ENCODE measurements at regions not wholly inside any gene's neighbourhood (a gene's known extent, or its start where the extent isn't known, plus 50 kb on each side); places are given as distances from the start of the nearest gene placed in this dataset.

DNA sequence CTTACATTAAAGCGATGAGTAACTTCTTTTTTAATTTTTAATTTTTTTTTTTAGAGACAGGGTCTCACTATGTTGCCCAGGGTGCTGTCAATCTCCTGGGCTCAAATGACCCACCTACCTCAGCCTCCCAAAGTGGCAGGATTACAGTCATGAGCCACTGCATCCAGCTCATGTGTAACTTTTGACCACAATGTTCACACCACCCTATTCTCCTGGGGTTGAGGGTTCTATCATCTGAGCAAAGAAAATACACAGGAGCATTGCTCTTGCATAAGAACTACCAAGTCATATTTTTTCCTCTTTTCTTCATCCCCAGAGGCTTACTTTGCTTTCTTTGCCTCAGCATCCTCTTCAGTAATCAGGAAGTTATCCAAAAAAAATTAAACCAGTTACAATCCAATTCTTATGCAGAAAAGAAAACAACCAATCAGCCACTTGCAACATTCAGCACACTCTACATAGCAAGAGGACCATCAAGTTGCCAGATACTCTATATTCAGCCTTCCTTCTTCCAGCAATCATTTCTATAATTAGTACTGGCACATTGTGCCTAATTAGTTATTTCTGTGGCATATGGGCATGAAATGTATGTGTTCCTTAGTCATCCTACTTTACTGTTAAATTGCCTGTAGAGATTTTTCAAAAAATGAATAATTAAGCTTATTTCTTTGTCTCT lies 345.6 kb downstream of the AKAIN1 start:
- no peak for DNase-seq (ENCODE audit: low read depth)

GRCh38 chr18:4847056-4847455 lies 350.0 kb downstream of the AKAIN1 start:
- DNase-seq (ENCODE audit: low read depth), result no peak

GRCh38 chr18:4844320-4844719 lies 352.7 kb downstream of the AKAIN1 start:
- DNase-seq (ENCODE audit: low read depth), result no peak

DNA sequence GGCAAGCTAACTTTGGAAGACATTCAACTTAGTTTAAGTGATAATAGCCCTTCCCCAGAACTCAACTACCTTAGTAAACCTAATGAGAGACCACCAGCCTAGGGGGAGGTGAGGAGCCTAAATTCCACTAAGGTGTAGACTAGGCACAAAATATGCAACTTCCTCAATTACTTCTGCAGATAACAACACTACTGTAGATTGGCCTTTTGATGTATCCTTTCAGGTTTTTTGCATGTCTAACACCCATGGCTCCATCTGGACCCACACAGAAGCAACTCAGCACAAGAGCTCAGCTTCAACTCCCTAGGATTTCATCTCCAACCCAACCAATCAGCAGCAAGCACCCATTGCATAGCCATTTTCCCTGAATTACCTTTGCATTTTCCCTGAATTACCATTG lies 353.3 kb downstream of the AKAIN1 start:
- DNase-seq (ENCODE audit: low read depth), result no peak

GRCh38 chr18:4842751-4843150 lies 354.3 kb downstream of the AKAIN1 start:
- no peak for DNase-seq (ENCODE audit: low read depth)

DNA sequence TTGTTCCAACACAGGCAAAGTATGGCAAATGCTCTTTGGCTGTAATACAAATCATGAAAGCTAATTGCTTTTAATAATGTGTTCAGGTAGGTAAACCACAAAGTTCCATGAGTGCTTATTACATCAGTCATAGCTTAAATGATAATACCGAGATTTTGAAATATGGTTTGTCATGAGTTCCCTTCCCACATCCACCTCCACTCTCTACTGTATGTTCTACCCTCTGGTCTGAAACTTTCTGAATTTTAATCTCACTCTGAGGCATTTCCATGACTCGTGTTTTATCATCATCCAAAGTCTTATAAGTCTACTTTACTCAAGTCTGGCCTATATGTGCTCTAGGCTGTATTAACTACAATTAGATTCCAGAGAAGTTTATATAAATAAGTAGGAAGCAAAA lies 354.8 kb downstream of the AKAIN1 start:
- DNase-seq (ENCODE audit: low read depth), result no peak

GRCh38 chr18:4839639-4840038 lies 357.4 kb downstream of the AKAIN1 start:
- no peak for DNase-seq (ENCODE audit: low read depth)

GRCh38 chr18:4836141-4836540 lies 360.9 kb downstream of the AKAIN1 start:
- no peak for DNase-seq (ENCODE audit: low read depth)

DNA sequence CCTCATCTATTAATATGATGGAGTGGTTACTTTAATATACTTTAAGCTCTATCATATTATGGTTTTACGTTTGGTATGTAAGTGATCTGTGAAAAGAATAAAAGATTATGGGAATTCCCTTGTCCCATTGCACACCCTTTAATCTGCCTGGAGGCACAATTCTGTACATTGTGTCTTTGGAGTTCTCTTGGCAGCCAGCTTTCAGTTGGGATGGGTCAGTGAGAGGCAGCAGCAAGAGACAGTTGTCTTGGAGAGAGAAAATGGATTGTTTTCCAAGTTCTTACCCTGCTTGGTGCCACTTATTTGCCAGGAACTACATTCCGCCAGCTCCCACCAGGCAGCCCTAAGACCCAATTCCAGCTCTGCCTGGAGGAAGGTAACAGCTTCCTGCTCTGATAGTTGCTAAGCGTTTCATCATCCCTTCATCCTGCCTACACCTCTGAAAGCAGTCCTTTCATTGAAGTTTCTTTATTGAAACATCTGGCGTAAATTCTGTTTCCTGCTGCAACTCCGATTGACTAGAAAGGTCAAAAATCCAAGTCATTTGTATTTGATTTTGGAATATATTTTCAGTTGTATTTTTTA lies 365.2 kb downstream of the AKAIN1 start:
- DNase-seq (ENCODE audit: low read depth), result no peak

DNA sequence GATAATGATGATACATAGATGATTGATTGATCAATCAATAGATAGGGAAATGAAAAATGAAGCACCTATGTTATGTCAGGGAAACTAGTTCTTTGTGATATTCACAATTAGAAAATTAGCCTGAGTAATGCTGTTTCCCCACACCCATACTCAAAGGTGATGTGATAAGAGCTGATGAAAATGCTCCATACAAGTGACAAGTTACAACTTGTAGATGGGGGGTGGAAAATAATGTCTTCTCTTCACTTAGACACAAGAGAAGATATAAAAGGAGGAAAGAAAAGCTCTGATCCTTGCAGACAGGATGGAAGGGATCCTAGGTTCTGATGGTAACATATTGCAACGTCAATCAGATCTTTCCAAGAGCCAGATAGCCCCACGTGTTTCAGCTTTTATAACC lies 365.9 kb downstream of the AKAIN1 start:
- no peak for DNase-seq (ENCODE audit: low read depth)

DNA sequence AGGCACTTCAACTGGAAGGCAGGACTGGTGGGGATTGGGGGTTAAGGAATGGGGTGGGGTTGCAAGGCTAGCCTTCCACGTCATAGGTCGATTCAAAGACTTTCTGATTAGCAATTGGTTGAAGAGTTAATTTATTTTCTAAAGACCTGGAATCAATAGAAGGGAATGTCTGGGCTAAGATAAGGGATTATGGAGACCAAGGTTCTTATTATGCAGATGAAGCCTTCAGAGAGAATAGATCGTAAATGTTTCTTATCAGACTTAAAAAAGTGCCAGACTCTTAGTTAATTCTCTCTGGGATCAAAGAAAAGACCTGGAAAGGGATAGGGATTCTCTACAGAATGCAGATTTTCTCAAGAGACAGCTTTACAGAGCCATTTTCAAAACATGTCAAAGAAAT lies 368.0 kb upstream of the DLGAP1 start:
- no peak for DNase-seq (ENCODE audit: low read depth)

- DNase-seq (ENCODE audit: low read depth), result no peak
Observed at GRCh38 chr18:4821801-4822200, 366.7 kb upstream of the DLGAP1 start.

- no peak for DNase-seq (ENCODE audit: low read depth)
Observed at GRCh38 chr18:4817665-4818064, 362.6 kb upstream of the DLGAP1 start.

- no peak for DNase-seq (ENCODE audit: low read depth)
Observed at GRCh38 chr18:4813708-4814107, 358.6 kb upstream of the DLGAP1 start.

DNA sequence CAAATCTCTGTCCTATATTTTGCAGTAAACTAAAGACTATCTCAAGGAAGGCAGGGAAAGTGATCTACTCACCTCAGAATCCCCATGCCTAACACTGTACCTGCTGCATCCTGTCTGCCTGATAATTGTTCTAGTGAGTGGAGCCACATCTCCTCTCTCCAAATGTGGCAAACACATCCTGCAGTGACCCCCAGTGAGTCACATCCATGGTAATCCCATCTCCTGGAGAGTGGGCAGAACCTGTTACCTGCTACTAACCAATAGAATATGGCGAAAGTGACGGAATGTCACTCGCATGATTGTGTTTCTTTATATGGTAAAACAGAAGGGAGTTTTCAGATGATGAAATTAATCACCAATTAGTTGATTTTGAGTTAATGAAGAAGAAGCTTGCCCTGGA lies 353.8 kb upstream of the DLGAP1 start:
- DNase-seq (ENCODE audit: low read depth), result no peak

DNA sequence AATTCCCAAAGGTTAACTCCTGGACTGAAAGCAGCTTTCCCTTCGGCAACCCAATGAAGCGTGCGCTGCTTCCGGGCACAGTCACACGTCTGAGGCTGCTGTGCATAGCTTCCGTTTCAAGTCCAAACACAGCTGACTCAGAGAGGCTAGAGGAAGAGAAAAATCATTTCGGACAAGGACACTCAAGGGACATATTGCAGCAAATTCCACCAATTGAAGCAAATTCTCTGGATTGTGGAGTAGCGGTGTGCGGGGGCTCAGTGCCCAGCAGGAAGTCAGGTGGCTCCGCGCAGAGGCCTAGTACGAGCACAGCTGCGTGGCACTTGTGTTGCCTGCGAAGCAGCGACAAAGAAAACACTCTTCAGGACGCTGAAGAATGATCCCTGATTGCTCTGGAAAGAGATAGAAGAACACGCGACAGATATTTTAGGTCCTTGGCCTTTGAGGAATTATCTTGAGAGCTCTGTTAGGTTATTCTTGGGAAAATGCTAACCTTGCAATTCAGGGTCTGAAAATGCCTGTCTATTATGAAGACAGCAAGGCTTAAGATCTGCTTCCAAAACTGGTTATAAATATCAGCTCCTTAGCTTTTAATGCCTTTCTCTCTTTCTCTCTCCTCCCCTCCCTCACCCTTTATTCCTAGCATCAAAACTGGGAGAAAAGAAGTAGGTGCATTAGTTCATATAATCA lies 352.6 kb upstream of the DLGAP1 start:
- no peak for DNase-seq (ENCODE audit: low read depth)

DNA sequence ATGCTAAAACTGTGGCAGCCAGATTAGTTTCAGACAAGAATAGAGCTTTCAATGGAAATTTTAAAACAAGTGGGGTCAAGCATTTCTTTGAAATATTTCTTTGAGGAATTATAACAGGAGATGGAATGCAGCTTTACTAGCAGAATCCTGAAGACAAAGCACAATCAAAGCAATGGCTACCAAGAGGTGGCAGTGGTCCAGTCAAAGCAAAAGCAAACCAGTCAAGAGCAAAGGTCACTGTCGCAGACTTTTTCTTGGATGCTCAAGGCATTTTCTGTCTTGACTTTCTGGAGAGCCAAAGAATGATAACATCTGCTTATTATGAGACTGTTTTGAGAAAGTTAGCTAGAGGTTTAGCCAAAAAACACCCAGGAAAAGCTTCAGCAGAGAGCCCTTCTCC lies 351.2 kb upstream of the DLGAP1 start:
- no peak for DNase-seq (ENCODE audit: low read depth)

DNA sequence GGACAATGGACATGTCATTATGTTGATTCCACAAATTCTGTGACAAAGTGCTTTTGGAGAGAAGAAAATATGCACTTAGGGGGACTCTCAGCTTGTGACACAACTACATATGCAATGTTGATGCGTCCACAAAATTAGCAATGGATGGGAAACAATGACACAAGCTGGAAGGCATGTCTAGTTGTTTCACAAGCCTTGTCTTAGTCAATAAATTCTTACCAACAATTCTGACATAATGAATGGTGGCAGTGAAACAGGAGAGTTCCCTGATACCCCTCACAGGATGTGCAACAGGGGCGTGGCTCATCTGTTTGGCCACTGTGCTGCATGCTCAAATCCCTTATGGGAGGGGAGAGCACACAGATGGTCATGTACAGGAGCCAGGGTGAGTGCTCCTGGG lies 347.2 kb upstream of the DLGAP1 start:
- DNase-seq (ENCODE audit: low read depth), result no peak

DNA sequence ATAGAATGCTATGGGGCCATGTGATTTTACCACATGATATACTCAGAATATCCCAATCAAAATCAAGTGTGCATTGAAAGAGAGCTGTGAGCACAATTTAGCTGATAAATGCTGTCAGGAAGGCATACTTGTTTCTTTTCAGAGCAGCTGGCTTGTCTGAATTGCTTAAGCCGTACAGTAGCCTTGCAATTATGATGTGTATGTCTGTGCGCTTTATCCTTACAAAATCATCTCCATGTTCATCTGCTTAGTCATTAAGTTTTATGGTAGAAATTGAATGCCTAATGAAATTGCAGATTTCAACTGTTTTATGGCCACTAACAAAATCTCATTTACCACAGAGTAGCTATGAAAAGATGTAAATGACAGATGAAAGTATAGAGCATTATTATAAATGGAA lies 346.0 kb upstream of the DLGAP1 start:
- DNase-seq (ENCODE audit: low read depth), result no peak

- DNase-seq (ENCODE audit: low read depth), result no peak
Observed at GRCh38 chr18:4797002-4797685, 342.0 kb upstream of the DLGAP1 start.

GRCh38 chr18:4789506-4789905 lies 334.4 kb upstream of the DLGAP1 start:
- no peak for DNase-seq (ENCODE audit: low read depth)

- DNase-seq (ENCODE audit: low read depth), result no peak
Observed at GRCh38 chr18:4781873-4782272, 326.8 kb upstream of the DLGAP1 start.

DNA sequence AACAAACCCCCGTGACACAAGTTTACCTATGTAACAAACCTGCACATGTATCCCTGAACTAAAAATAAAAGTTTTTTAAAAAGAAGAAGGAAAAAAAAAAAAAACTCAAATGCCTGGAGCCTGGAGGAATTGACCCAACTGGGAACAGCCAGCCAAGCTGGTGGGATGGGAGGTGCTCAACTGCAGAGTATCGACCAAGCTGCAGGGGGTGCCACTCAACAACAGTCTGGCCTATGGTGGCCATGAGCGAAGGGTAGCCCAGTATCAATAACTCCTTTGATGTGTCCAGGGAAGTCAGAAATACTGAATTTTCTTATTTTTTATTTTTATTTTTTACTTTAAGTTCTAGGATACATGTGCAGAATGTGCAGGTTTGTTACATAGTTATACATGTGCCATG lies 310.3 kb upstream of the DLGAP1 start:
- DNase-seq (ENCODE audit: low read depth), result no peak
